Stimulated activated memory B cell treated with anti-CD40 and anti-IgM and Interleukin-4, amounts not matched to agents 10 μg/mL and 1 μg/mL and 100 μg/mL, for 72 hours (primary cell): ENCODE measurements at regions not wholly inside any gene's neighbourhood (a gene's known extent, or its start where the extent isn't known, plus 50 kb on each side); places are given as distances from the start of the nearest gene placed in this dataset.

Experiments used
- ATAC-seq: fragments of 150-1000 bp; cut with Tn5 transposase; 2 replicates; pipeline ENCODE4 v1.10.0; 2021
- H3K27ac Mint-ChIP-seq: one replicate; pipeline ENCODE4 v1.8.0; 2022; ENCODE audit warnings: mild to moderate bottlenecking, mixed read lengths
- H3K27me3 Mint-ChIP-seq: one replicate; pipeline ENCODE4 v1.8.0; 2022; ENCODE audit warnings: mixed read lengths
- H3K36me3 Mint-ChIP-seq: one replicate; pipeline ENCODE4 v1.8.0; 2022; ENCODE audit warnings: mixed read lengths
- H3K4me1 Mint-ChIP-seq: one replicate; pipeline ENCODE4 v1.8.0; 2022; ENCODE audit warnings: mixed read lengths
- H3K4me3 Mint-ChIP-seq: one replicate; pipeline ENCODE4 v1.8.0; 2022; ENCODE audit warnings: mild to moderate bottlenecking, moderate library complexity, mixed read lengths
- H3K9me3 Mint-ChIP-seq: one replicate; pipeline ENCODE4 v1.8.0; 2022; ENCODE audit warnings: mixed read lengths

- Mint-ChIP-seq H3K27ac (no peak overlapping the region), H3K36me3 (no peaks in the 10 kb centered on the region), H3K4me3 (no peak overlapping the region), H3K9me3 (peaks cover 4% of the 10 kb centered on the region), H3K4me1 (no peaks in the 10 kb centered on the region), H3K27me3 (no peaks in the 10 kb centered on the region)
- ATAC-seq = no peak
These were observed 164.3 kb downstream of the SMC2 start for GRCh38 chr9:104258296-104259011.

GRCh38 chr9:104260004-104260403, 165.9 kb downstream of the SMC2 start:
- Mint-ChIP-seq H3K4me3 (no peak overlapping the region), H3K4me1 (no peaks in the 10 kb centered on the region), H3K36me3 (no peaks in the 10 kb centered on the region), H3K27me3 (no peaks in the 10 kb centered on the region), H3K27ac (no peak overlapping the region), H3K9me3 (peaks cover 4% of the 10 kb centered on the region)
- ATAC-seq = no peak

DNA sequence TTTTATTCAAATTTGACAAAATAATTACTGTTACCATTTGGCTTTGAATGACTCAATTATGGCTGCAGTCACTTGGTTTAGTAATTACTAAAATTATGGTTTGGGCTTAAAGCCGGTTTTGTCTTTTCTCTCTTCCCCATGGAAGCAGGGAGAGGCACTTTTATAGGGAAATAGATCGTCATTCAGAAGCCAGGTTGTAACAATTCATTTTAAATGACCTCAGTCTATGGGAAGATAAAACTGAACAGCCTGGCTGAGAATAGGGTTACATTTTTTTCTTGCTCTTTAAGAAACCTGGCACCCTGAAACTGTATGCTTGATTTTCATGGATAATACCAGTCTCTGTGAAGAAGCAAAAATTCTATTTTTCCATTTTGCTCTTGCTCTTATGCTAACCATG, 169.8 kb downstream of the SMC2 start:
- no peak overlapping the region for H3K27ac Mint-ChIP-seq
- H3K4me1 Mint-ChIP-seq = no peaks in the 10 kb centered on the region
- H3K27me3 Mint-ChIP-seq = no peaks in the 10 kb centered on the region
- H3K9me3 Mint-ChIP-seq = peaks cover 5% of the 10 kb centered on the region
- no peak overlapping the region for H3K4me3 Mint-ChIP-seq
- no peaks in the 10 kb centered on the region for H3K36me3 Mint-ChIP-seq
- ATAC-seq = no peak

DNA sequence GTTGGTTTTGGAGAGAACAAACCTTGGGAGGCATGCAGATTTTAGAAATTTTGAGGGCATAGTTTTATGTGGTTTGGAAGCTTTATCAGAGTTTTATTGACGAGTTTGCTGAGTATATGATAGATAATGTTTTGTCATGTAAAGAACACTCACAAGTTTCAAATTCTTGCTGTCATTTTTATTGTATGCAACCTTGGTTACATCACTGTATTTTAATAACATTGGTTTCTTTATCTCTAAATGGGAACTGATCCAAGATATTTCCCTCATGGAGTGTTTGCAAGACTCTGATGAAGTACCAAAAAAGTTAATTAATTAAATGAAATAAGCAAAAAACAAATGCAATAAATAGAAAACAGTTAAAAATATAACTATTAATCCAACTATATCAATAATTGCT, 170.3 kb downstream of the SMC2 start:
- H3K27me3 Mint-ChIP-seq = no peaks in the 10 kb centered on the region
- no peak overlapping the region for H3K27ac Mint-ChIP-seq
- H3K36me3 Mint-ChIP-seq = no peaks in the 10 kb centered on the region
- no peaks in the 10 kb centered on the region for H3K4me1 Mint-ChIP-seq
- peaks cover 5% of the 10 kb centered on the region for H3K9me3 Mint-ChIP-seq
- no peak for ATAC-seq
- H3K4me3 Mint-ChIP-seq = no peak overlapping the region

GRCh38 chr9:104269374-104269773, 175.3 kb downstream of the SMC2 start:
- H3K27ac Mint-ChIP-seq = no peak overlapping the region
- ATAC-seq = no peak

GRCh38 chr9:104269996-104270963, 176.2 kb downstream of the SMC2 start:
- H3K27ac Mint-ChIP-seq = no peak overlapping the region
- no peaks in the 10 kb centered on the region for H3K27me3 Mint-ChIP-seq
- ATAC-seq = no peak
- no peaks in the 10 kb centered on the region for H3K36me3 Mint-ChIP-seq
- no peak overlapping the region for H3K4me3 Mint-ChIP-seq
- no peaks in the 10 kb centered on the region for H3K4me1 Mint-ChIP-seq
- H3K9me3 Mint-ChIP-seq = peaks cover 5% of the 10 kb centered on the region

More at GRCh38 chr9:104269374-104269773, 175.3 kb downstream of the SMC2 start:
- H3K36me3 Mint-ChIP-seq = no peaks in the 10 kb centered on the region
- H3K27me3 Mint-ChIP-seq = no peaks in the 10 kb centered on the region
- no peak overlapping the region for H3K4me3 Mint-ChIP-seq
- H3K9me3 Mint-ChIP-seq = peaks cover 5% of the 10 kb centered on the region
- H3K4me1 Mint-ChIP-seq = no peaks in the 10 kb centered on the region

DNA sequence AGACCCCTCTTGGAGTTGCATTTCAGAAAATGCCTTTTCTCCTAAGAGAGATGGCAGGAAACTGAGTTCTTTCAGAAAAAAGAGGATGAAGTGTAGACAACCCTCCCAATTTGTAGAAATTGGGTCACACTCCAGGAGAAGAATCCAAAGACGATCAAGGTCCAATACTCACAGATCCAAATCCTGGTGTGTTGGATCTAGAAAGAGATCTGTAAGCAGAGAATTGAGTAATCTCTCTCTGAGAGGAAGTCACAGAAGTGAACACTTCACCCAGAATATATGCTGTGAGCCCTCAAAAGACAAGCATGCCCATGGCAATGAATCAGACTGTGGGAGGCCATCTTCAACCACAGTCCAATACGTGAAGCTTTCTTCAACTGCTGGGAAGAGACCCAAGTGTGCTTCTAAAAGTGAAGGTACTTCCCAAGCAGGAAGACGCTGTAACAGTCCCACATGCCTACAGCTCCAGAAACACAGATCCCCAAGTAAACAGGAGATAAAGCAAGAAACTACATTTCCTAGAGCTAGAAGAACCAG, 182.7 kb downstream of the SMC2 start:
- ATAC-seq = no peak
- Mint-ChIP-seq H3K27ac (no peak overlapping the region), H3K9me3 (peaks cover 8% of the 10 kb centered on the region), H3K27me3 (no peaks in the 10 kb centered on the region), H3K4me1 (no peaks in the 10 kb centered on the region), H3K36me3 (no peaks in the 10 kb centered on the region), H3K4me3 (no peak overlapping the region)

DNA sequence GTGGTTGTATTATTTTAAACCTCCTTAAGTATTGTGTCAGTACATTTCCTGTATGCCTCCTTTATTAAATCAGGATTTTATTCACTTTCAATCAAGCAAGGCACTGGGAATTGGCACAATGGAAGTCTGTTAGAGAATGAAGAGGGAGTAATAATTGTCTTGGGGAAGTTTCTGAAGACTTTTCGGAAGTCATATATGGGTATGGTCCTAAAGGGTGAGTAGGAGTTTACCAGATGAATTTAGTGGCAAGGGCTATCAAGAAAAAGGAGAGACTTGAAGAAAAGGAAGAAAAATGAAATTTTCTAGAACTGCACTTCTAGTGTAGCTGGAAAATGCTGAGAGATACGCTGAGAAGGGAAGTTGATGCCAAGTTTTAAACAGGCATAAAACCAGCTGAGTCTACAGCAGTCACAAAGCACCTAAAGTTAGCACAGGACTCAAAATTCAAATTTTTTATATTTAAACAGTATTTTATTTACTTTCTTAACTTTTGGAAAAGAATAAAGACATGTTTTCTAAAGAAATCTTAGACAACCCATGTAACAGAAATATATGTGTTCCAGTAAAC, 184.9 kb downstream of the SMC2 start:
- H3K9me3 Mint-ChIP-seq = peaks cover 8% of the 10 kb centered on the region
- no peak overlapping the region for H3K4me3 Mint-ChIP-seq
- no peaks in the 10 kb centered on the region for H3K4me1 Mint-ChIP-seq
- H3K36me3 Mint-ChIP-seq = no peaks in the 10 kb centered on the region
- no peak overlapping the region for H3K27ac Mint-ChIP-seq
- H3K27me3 Mint-ChIP-seq = no peaks in the 10 kb centered on the region
- ATAC-seq = no peak

DNA sequence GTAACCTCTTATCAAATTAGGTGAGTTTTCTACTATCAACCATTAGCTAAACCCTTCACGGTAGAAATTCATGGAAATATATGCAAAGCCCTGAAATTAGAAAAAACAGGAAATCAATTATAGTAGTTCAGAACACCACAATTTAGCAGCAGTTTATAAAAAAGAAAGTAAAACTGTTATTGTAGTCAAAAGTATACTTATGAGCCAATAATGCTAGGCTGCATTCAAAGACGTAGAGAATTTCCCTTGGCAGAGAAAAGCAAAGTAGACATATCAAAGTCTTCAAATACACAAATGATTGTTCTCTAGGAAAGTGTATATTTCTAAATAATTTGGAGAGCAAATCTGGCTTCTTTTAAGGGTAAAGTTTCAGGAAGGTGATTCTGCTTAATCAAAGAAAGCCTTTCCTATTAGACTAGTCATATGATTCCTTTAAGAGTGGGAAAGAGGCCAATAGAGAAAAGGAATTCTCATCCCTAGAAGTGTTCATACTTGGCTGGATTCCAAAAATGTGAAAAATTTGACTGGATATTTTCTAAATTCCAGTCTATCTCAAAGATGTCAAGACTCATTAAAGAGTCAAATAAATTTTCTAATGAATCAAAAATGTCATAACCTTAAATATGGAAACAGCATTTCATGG, 185.5 kb downstream of the SMC2 start:
- no peak for ATAC-seq
- Mint-ChIP-seq H3K9me3 (peaks cover 8% of the 10 kb centered on the region), H3K36me3 (no peaks in the 10 kb centered on the region), H3K27me3 (no peaks in the 10 kb centered on the region), H3K27ac (no peak overlapping the region), H3K4me3 (no peak overlapping the region), H3K4me1 (no peaks in the 10 kb centered on the region)

- no peaks in the 10 kb centered on the region for H3K4me1 Mint-ChIP-seq
- no peaks in the 10 kb centered on the region for H3K36me3 Mint-ChIP-seq
- peaks cover 8% of the 10 kb centered on the region for H3K9me3 Mint-ChIP-seq
- H3K27me3 Mint-ChIP-seq = no peaks in the 10 kb centered on the region
- no peak for ATAC-seq
- no peak overlapping the region for H3K4me3 Mint-ChIP-seq
- no peak overlapping the region for H3K27ac Mint-ChIP-seq
These were observed 186.1 kb downstream of the SMC2 start for GRCh38 chr9:104280178-104280560.

GRCh38 chr9:104280711-104281110, 186.6 kb downstream of the SMC2 start:
- H3K4me3 Mint-ChIP-seq = no peak overlapping the region
- no peaks in the 10 kb centered on the region for H3K27me3 Mint-ChIP-seq
- H3K27ac Mint-ChIP-seq = no peak overlapping the region
- H3K36me3 Mint-ChIP-seq = no peaks in the 10 kb centered on the region
- H3K9me3 Mint-ChIP-seq = peaks cover 8% of the 10 kb centered on the region
- ATAC-seq = no peak
- H3K4me1 Mint-ChIP-seq = no peaks in the 10 kb centered on the region

DNA sequence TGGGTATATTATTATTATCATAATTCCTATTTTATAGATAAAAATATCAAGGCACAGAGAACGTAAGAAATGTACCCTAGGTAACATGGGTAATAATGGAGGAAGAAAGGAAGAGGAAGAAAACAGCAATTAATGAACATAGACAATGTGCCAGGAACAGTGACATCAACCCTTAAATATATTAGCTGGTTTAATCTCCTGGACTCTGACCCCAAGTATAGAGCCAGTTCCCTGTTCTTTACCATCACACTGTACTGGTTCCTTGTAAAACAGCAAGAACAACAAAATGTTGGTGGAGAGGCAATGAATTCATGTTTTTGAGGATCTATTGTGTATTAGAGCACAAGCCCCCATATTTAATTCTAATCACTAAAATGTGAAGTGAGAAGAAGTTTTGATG, 192.1 kb downstream of the SMC2 start:
- ATAC-seq = no peak
- Mint-ChIP-seq H3K9me3 (no peaks in the 10 kb centered on the region), H3K27ac (no peak overlapping the region), H3K27me3 (no peaks in the 10 kb centered on the region), H3K4me1 (no peaks in the 10 kb centered on the region), H3K4me3 (no peak overlapping the region), H3K36me3 (no peaks in the 10 kb centered on the region)

DNA sequence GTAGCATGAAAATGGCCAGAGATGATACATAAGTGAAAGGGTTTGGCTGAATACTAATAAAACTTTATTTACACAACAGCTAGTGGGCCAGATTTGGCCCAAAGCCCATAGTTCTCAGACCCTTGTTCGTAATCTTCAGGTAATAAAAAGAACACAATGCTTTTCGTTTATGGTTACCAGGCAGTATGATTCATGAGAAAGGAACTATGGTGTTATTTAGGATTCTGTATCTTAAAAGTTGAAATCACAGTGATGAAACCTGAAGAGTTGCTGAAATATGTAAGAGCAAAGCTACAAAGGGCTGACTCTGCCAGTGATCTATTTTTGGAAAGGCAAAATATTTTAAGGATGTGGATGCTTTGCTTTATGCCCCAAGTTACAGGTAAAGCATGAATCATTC, 192.7 kb downstream of the SMC2 start:
- no peak overlapping the region for H3K4me3 Mint-ChIP-seq
- no peak overlapping the region for H3K27ac Mint-ChIP-seq

GRCh38 chr9:104287253-104287878, 193.3 kb downstream of the SMC2 start:
- ATAC-seq = no peak
- Mint-ChIP-seq H3K36me3 (no peaks in the 10 kb centered on the region), H3K9me3 (no peaks in the 10 kb centered on the region)

More for the DNA sequence above, 192.7 kb downstream of the SMC2 start:
- no peaks in the 10 kb centered on the region for H3K27me3 Mint-ChIP-seq
- no peaks in the 10 kb centered on the region for H3K9me3 Mint-ChIP-seq
- no peak for ATAC-seq
- H3K4me1 Mint-ChIP-seq = no peaks in the 10 kb centered on the region
- H3K36me3 Mint-ChIP-seq = no peaks in the 10 kb centered on the region

DNA sequence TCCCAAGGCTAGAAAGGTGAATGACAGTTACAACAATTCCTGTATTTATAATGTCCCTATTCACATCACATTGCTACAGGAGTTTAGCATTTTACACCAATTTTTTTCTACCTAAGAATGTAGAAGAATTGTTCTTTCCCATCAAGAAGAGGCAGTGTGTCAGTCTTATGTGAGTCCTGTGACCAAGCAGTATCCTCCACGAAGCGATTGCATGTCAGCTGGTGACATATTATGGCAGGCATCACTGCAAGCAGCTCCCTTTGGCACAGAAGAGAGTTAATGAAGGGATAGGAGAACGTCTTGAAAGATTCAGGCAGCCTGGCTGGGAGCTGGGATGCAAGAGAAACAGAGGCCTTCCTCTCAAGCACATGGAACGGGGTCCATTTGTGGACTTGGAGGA, 199.8 kb downstream of the SMC2 start:
- ATAC-seq = no peak
- Mint-ChIP-seq H3K4me1 (no peaks in the 10 kb centered on the region), H3K27ac (no peak overlapping the region), H3K27me3 (no peaks in the 10 kb centered on the region), H3K4me3 (no peak overlapping the region), H3K9me3 (no peaks in the 10 kb centered on the region), H3K36me3 (no peaks in the 10 kb centered on the region)

More at GRCh38 chr9:104287253-104287878, 193.3 kb downstream of the SMC2 start:
- H3K27ac Mint-ChIP-seq = no peak overlapping the region
- H3K27me3 Mint-ChIP-seq = no peaks in the 10 kb centered on the region
- H3K4me1 Mint-ChIP-seq = no peaks in the 10 kb centered on the region
- H3K4me3 Mint-ChIP-seq = no peak overlapping the region
